Endothelial cell of umbilical vein (primary cell): ENCODE measurements at regions not wholly inside any gene's neighbourhood (a gene's known extent, or its start where the extent isn't known, plus 50 kb on each side); places are given as distances from the start of the nearest gene placed in this dataset.

Experiments
- BruUV-seq: library from RNA; stranded (reverse); fragments of 400-500 nt; replicated peaks from 2 replicates; lab custom pipeline; 2021; lab: Mats Ljungman, UMichigan
- CTCF ChIA-PET: fragments of 300-600, 350-600 bp; sonication (Branson Sonifier 250); formaldehyde crosslinking; loops from one replicate; lab custom pipeline; 2021; ENCODE audit warnings: antibody characterized with exemption, inconsistent platforms; lab: Charles Lee
- POLR2A ChIA-PET: fragments of 300-600, 350-600 bp; sonication (Branson Sonifier 250); formaldehyde crosslinking; loops from one replicate; lab custom pipeline; 2021; ENCODE audit warnings: antibody characterized with exemption, inconsistent platforms; lab: Charles Lee
- DNase-seq: peaks from one replicate; pipeline ENCODE4 v3.0.0-alpha.2; 2011; ENCODE audit warnings: low read depth, low spot score
- FAIRE-seq: peaks from 2 replicates; lab custom pipeline; 2011; peaks lifted over from hg19 to GRCh38; lab: Jason Lieb, UNC
- H2AFZ ChIP-seq: 2 replicates; pipeline ENCODE4 v1.6.0; 2012; ENCODE audit warnings: low read depth, low read length, control low read depth, inconsistent platforms
- H3K27ac ChIP-seq: 2 replicates; pipeline ENCODE4 v1.5.1; 2011; ENCODE audit warnings: low read depth, mild to moderate bottlenecking, control low read depth, low read length, moderate library complexity; ENCODE audit not compliant: insufficient read depth
- H3K27me3 ChIP-seq, 2 experiments: 2 replicates each; pipeline versions ENCODE4 v1.6.0 to v1.6.1; 2011; ENCODE audit warnings: low read length in 2 of 2, mixed read lengths in 1 of 2; ENCODE audit not compliant: control insufficient read depth in 2 of 2, insufficient read depth in 2 of 2
- H3K36me3 ChIP-seq, 2 experiments: 2 replicates in 1 of 2; 3 replicates in 1 of 2; pipeline ENCODE4 v1.5.1; 2011; ENCODE audit warnings: low read length in 2 of 2, mild to moderate bottlenecking in 1 of 2, moderate library complexity in 1 of 2; ENCODE audit not compliant: control insufficient read depth in 2 of 2, insufficient read depth in 2 of 2; ENCODE audit errors: extremely low read depth in 1 of 2
- H3K4me1 ChIP-seq: 3 replicates; pipeline ENCODE4 v1.5.1; 2011; ENCODE audit warnings: mild to moderate bottlenecking, low read length; ENCODE audit not compliant: control insufficient read depth, insufficient read depth; ENCODE audit errors: extremely low read depth
- H3K4me2 ChIP-seq: 2 replicates; pipeline ENCODE4 v1.6.1; 2011; ENCODE audit warnings: low read length, control low read depth, mixed read lengths; ENCODE audit not compliant: insufficient read depth
- H3K4me3 ChIP-seq, 3 experiments: fragments of 200-600 bp in 1 of 3; sonication (generic), shearing (Covaris generic) in 1 of 3; replicated peaks in 1 of 3; 2 replicates each; pipeline ENCODE4 v1.5.1; 2011 to 2016; ENCODE audit warnings: control low read depth in 3 of 3, low read length in 3 of 3, mild to moderate bottlenecking in 2 of 3, inconsistent platforms in 1 of 3, low read depth in 1 of 3, moderate library complexity in 1 of 3; ENCODE audit not compliant: insufficient read depth in 1 of 3
- H3K79me2 ChIP-seq: 2 replicates; pipeline ENCODE4 v1.6.0; 2012; ENCODE audit warnings: low read length, inconsistent platforms; ENCODE audit not compliant: control insufficient read depth, insufficient read depth
- H3K9ac ChIP-seq: replicated peaks from 2 replicates; pipeline ENCODE3; 2011; ENCODE audit warnings: low read length, control low read depth; ENCODE audit not compliant: insufficient read depth; ENCODE audit errors: extremely low read depth
- H3K9me1 ChIP-seq: replicated peaks from 3 replicates; pipeline ENCODE4 v1.6.0; 2011; ENCODE audit warnings: mild to moderate bottlenecking, low read length; ENCODE audit not compliant: control insufficient read depth, insufficient read depth; ENCODE audit errors: extremely low read depth
- H3K9me3 ChIP-seq: replicated peaks from 2 replicates; pipeline ENCODE4 v1.5.1; 2012; ENCODE audit warnings: low read length, inconsistent platforms; ENCODE audit not compliant: control insufficient read depth, insufficient read depth
- H4K20me1 ChIP-seq: replicated peaks from 2 replicates; pipeline ENCODE3; 2011; ENCODE audit warnings: mild to moderate bottlenecking, low read length; ENCODE audit not compliant: control insufficient read depth, insufficient read depth; ENCODE audit errors: extremely low read depth
- CTCF ChIP-seq, 2 donors: IDR thresholded peaks; 1 replicate in 1 of 2; 2 replicates in 1 of 2; pipeline ENCODE4 v1.5.1; 2011; ENCODE audit warnings: low read length in 2 of 2, mild to moderate bottlenecking in 2 of 2, moderate library complexity in 2 of 2, control low read depth in 1 of 2, inconsistent platforms in 1 of 2, low read depth in 1 of 2; ENCODE audit not compliant: insufficient read depth in 1 of 2; ENCODE audit errors: extremely low read depth in 1 of 2
- EZH2 ChIP-seq: IDR thresholded peaks from 2 replicates; pipeline ENCODE4 v1.6.1; 2012; ENCODE audit warnings: borderline replicate concordance, low read depth, mild to moderate bottlenecking, moderate library complexity, low read length, inconsistent platforms; ENCODE audit not compliant: severe bottlenecking
- FOS ChIP-seq: IDR thresholded peaks from 2 replicates; pipeline ENCODE4 v1.6.1; 2011; ENCODE audit warnings: mild to moderate bottlenecking, low read length, moderate library complexity, borderline replicate concordance; ENCODE audit not compliant: insufficient read depth
- GATA2 ChIP-seq: IDR thresholded peaks from 2 replicates; pipeline ENCODE4 v1.7.0; 2011; ENCODE audit warnings: low read depth, mild to moderate bottlenecking, moderate library complexity, mixed read lengths, low read length; ENCODE audit not compliant: insufficient read length, insufficient read depth
- JUN ChIP-seq: IDR thresholded peaks from 2 replicates; pipeline ENCODE4 v1.6.1; 2011; ENCODE audit warnings: borderline replicate concordance, low read depth; ENCODE audit not compliant: insufficient read length, insufficient read depth
- MAX ChIP-seq: IDR thresholded peaks from 2 replicates; pipeline ENCODE4 v1.6.1; 2011; ENCODE audit not compliant: insufficient read depth, insufficient read length
- MYC ChIP-seq: IDR thresholded peaks from one replicate; pipeline ENCODE4 v1.6.1; 2011; ENCODE audit warnings: mild to moderate bottlenecking, low read depth, low read length
- POLR2A ChIP-seq: IDR thresholded peaks from 2 replicates; pipeline ENCODE4 v1.6.1; 2012; ENCODE audit warnings: low read depth, mild to moderate bottlenecking, control low read depth, low read length
- POLR2AphosphoS5 ChIP-seq: IDR thresholded peaks from 2 replicates; pipeline ENCODE4 v1.6.1; 2012; ENCODE audit warnings: low read depth, mild to moderate bottlenecking, control low read depth, low read length, moderate library complexity; ENCODE audit not compliant: insufficient read depth
- dilution Hi-C: fragments of 300-500 bp; cut with MboI; formaldehyde crosslinking; loops from one replicate; pipeline ENCODE4 v1.15.0; 2019; ENCODE audit warnings: low sequenced_read_pairs; ENCODE audit not compliant: extremely low pct_ligation_motif_present
- intact Hi-C: fragments of 100-400 bp; cut with micrococcal nuclease; formaldehyde crosslinking; loops from one replicate; pipeline ENCODE4 v1.10.0; 2022

GRCh38 chr7:108627476-108628051, 57.9 kb downstream of the DNAJB9 start:
- ChIA-PET CTCF (no interaction called here), POLR2A (no interaction called here)
- BruUV-seq: no TSS peak
- Histone ChIP-seq H3K9ac (no peak overlapping the region), H3K27me3 (peaks cover 6 to 13% of the 10 kb centered on the region in 2 experiments), H3K4me3 (no peak overlapping the region), H3K79me2 (no peaks in the 10 kb centered on the region), H3K4me2 (no peak overlapping the region), H2AFZ (no peak overlapping the region), H3K4me1 (no peaks in the 10 kb centered on the region), H3K9me3 (no peaks in the 10 kb centered on the region), H3K36me3 (no peaks in the 10 kb centered on the region), H3K27ac (no peak overlapping the region), H3K9me1 (no peaks in the 10 kb centered on the region), H4K20me1 (no peaks in the 10 kb centered on the region)
- dilution Hi-C loops: no loop called here
- DNase-seq: no peak
- no peak for FAIRE-seq
- intact Hi-C loops: no loop called here
- TF ChIP-seq EZH2 (no peak), JUN (no peak), GATA2 (no peak), CTCF (IDR thresholded peaks at IDR 0.05; ENCODE audit: extremely low read depth in 1 of 2, insufficient read depth in 1 of 2, low read depth in 1 of 2, low read length in 2 of 2) (no peak), POLR2A (no peak), FOS (no peak), MAX (no peak), MYC (no peak), POLR2AphosphoS5 (no peak)
